ENCODE measurements at regions not wholly inside any gene's neighbourhood (a gene's known extent, or its start where the extent isn't known, plus 50 kb on each side); places are given as distances from the start of the nearest gene placed in this dataset.

DNA sequence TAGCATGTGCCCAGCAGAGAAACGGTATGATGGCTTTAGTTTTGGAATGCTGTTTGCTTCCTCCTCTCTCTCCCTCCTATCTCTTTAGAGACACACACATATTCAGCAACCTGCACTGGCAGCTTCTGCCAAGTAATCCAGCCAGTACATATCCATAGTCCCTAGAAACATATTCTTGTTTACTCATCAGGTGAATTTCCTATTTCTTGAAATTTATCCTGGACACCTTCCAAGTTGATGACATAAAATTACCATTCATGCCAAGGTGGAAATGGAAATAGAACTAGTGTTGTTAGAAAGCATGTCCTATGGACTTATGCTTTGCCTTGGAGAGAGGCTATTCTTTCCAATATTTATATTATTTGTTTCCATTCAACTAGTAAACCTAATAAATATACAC, 50.9 kb upstream of the RGPD4 start:
- no peak overlapping the region for H3K4me3 ChIP-seq (ENCODE audit: control insufficient read depth, low read depth, low read length)
- no peak for DNase-seq (ENCODE audit: low read depth)
- TF ChIP-seq, protein P1, sequence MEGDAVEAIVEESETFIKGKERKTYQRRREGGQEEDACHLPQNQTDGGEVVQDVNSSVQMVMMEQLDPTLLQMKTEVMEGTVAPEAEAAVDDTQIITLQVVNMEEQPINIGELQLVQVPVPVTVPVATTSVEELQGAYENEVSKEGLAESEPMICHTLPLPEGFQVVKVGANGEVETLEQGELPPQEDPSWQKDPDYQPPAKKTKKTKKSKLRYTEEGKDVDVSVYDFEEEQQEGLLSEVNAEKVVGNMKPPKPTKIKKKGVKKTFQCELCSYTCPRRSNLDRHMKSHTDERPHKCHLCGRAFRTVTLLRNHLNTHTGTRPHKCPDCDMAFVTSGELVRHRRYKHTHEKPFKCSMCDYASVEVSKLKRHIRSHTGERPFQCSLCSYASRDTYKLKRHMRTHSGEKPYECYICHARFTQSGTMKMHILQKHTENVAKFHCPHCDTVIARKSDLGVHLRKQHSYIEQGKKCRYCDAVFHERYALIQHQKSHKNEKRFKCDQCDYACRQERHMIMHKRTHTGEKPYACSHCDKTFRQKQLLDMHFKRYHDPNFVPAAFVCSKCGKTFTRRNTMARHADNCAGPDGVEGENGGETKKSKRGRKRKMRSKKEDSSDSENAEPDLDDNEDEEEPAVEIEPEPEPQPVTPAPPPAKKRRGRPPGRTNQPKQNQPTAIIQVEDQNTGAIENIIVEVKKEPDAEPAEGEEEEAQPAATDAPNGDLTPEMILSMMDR (conservative IDR thresholded peaks at IDR 0.05; ENCODE audit: control insufficient read depth, insufficient read depth, low read depth, low read length) = no peak

DNA sequence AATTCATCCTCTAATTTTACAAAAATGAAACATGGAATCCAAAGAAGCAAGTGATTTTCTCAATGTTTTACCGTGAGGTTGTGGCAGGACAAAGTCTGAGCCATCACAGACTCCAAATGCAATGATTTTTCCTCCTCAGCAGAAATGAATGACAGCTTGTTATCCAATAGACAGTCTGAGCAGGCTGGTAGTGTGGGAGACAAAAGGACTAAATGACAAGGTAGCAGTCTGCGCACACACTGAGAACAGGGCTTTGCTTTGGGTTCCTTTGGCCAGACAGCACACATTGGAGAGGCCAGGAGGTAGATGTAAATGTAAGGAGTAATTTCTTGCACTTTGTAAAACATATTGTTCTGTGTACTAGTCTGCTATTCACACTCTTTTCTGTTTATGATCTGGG, 50.3 kb upstream of the RGPD4 start:
- DNase-seq (ENCODE audit: low read depth) = no peak
- TF ChIP-seq, protein P1 (conservative IDR thresholded peaks at IDR 0.05; ENCODE audit: control insufficient read depth, insufficient read depth, low read depth, low read length) = no peak
- H3K4me3 ChIP-seq (ENCODE audit: control insufficient read depth, low read depth, low read length) = no peak overlapping the region

Data from fibroblast of mammary gland (primary cell).